ENCODE measurements at regions not wholly inside any gene's neighbourhood (a gene's known extent, or its start where the extent isn't known, plus 50 kb on each side); places are given as distances from the start of the nearest gene placed in this dataset.

DNA sequence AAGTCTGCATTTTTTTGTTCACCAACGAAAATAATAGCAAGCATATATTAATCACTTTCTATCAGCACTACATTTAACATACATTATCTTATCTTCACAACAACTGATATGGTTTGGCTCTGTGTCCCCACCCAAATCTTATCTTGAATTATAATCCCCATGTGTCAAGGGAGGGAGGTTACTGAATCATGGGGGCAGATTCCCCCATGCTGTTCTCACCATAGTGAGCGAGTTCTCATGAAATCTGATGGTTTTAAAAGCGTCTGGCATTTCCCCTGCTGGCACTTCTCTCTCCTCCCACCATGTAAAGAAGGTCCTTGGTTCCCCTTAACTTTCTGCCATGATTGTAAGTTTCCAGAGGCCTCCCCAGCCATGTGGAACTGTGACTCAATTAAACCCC, 235.7 kb upstream of the RXFP2 start:
- Mint-ChIP-seq H3K4me3 (ENCODE audit: unreplicated experiment) (no peak overlapping the region), H3K4me1 (ENCODE audit: unreplicated experiment) (no peaks in the 10 kb centered on the region), H3K27me3 (ENCODE audit: unreplicated experiment) (peaks cover 11% of the 10 kb centered on the region), H3K27ac (ENCODE audit: unreplicated experiment) (no peak overlapping the region), H3K36me3 (ENCODE audit: unreplicated experiment) (no peaks in the 10 kb centered on the region), H3K9me3 (ENCODE audit: unreplicated experiment) (peaks cover 14% of the 10 kb centered on the region)
- TF ChIP-seq, protein P1, sequence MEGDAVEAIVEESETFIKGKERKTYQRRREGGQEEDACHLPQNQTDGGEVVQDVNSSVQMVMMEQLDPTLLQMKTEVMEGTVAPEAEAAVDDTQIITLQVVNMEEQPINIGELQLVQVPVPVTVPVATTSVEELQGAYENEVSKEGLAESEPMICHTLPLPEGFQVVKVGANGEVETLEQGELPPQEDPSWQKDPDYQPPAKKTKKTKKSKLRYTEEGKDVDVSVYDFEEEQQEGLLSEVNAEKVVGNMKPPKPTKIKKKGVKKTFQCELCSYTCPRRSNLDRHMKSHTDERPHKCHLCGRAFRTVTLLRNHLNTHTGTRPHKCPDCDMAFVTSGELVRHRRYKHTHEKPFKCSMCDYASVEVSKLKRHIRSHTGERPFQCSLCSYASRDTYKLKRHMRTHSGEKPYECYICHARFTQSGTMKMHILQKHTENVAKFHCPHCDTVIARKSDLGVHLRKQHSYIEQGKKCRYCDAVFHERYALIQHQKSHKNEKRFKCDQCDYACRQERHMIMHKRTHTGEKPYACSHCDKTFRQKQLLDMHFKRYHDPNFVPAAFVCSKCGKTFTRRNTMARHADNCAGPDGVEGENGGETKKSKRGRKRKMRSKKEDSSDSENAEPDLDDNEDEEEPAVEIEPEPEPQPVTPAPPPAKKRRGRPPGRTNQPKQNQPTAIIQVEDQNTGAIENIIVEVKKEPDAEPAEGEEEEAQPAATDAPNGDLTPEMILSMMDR (IDR thresholded peaks at IDR 0.05), result no peak
- no peak for DNase-seq (ENCODE audit: extremely low spot score, unreplicated experiment)

DNA sequence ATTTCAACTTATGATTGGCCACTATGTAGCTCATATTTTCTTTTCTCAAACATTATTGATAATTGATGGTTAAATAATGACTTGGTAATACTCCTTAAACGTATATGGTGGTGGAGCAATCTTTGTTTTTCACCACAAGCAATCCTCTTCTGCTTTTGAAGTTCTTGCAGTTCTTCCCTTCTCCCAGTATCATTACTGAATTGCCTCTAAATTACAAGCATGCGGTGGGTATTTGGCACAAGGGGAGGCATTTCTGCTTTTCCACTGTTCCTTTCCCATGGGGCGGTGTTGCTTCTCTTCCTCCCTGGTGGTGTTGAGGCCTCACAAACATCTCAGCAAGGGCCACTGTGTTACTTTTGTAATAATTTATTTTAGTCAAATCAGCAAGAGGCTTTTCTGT, 234.4 kb upstream of the RXFP2 start:
- H3K4me3 Mint-ChIP-seq (ENCODE audit: unreplicated experiment), result no peak overlapping the region
- no peak overlapping the region for H3K27ac Mint-ChIP-seq (ENCODE audit: unreplicated experiment)

DNA sequence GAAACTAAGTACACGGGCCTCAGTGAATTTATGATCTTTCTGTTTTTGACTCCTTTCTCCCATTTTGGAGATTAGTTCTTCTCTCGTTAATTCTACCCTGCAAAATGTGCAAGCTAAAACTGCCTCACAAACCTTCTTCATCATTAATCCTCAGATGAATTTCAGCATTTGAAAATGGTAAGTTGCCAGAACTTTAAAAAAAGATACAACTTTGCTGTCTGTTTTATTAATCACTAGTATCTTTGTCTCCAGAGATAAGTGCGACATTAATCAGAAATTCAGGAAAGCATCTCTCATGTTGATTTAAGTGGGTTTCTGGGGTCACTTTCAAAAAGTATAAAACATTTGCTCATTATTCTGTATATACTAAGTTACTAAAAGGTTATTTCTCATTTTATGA, 227.0 kb upstream of the RXFP2 start:
- H3K9me3 Mint-ChIP-seq (ENCODE audit: unreplicated experiment), result no peaks in the 10 kb centered on the region
- H3K4me1 Mint-ChIP-seq (ENCODE audit: unreplicated experiment), result no peaks in the 10 kb centered on the region
- TF ChIP-seq, protein P1 (IDR thresholded peaks at IDR 0.05), result no peak
- H3K27me3 Mint-ChIP-seq (ENCODE audit: unreplicated experiment), result peaks cover 38% of the 10 kb centered on the region
- no peak for DNase-seq (ENCODE audit: extremely low spot score, unreplicated experiment)
- no peak overlapping the region for H3K4me3 Mint-ChIP-seq (ENCODE audit: unreplicated experiment)
- no peaks in the 10 kb centered on the region for H3K36me3 Mint-ChIP-seq (ENCODE audit: unreplicated experiment)
- H3K27ac Mint-ChIP-seq (ENCODE audit: unreplicated experiment), result no peak overlapping the region

More for the DNA sequence above, 234.4 kb upstream of the RXFP2 start:
- no peaks in the 10 kb centered on the region for H3K36me3 Mint-ChIP-seq (ENCODE audit: unreplicated experiment)
- peaks cover 13% of the 10 kb centered on the region for H3K27me3 Mint-ChIP-seq (ENCODE audit: unreplicated experiment)
- no peak for DNase-seq (ENCODE audit: extremely low spot score, unreplicated experiment)
- TF ChIP-seq, protein P1 (IDR thresholded peaks at IDR 0.05), result no peak
- H3K9me3 Mint-ChIP-seq (ENCODE audit: unreplicated experiment), result peaks cover 5% of the 10 kb centered on the region
- H3K4me1 Mint-ChIP-seq (ENCODE audit: unreplicated experiment), result no peaks in the 10 kb centered on the region

DNA sequence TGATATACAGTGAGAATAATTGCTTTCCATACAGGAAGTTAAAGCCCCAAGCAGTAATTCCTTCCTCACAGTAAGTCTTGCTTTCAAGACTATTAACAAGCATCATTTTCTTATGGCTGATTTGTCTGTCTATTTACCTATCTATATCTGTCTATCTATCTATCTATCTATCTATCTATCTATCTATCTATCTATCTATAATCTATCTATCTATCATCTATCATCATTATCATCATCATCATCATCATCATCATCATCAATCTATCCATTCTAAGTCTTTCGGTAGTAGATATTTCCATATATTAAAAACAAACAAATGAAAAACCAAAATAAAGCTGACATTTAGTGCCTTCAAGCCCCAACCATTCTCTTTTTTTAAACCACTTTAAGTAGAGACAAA, 224.4 kb upstream of the RXFP2 start:
- H3K36me3 Mint-ChIP-seq (ENCODE audit: unreplicated experiment), result no peaks in the 10 kb centered on the region
- DNase-seq (ENCODE audit: extremely low spot score, unreplicated experiment), result no peak
- TF ChIP-seq, protein P1 (IDR thresholded peaks at IDR 0.05), result no peak
- no peaks in the 10 kb centered on the region for H3K9me3 Mint-ChIP-seq (ENCODE audit: unreplicated experiment)
- peaks cover 44% of the 10 kb centered on the region for H3K27me3 Mint-ChIP-seq (ENCODE audit: unreplicated experiment)
- H3K4me1 Mint-ChIP-seq (ENCODE audit: unreplicated experiment), result no peaks in the 10 kb centered on the region
- H3K27ac Mint-ChIP-seq (ENCODE audit: unreplicated experiment), result no peak overlapping the region
- no peak overlapping the region for H3K4me3 Mint-ChIP-seq (ENCODE audit: unreplicated experiment)

DNA sequence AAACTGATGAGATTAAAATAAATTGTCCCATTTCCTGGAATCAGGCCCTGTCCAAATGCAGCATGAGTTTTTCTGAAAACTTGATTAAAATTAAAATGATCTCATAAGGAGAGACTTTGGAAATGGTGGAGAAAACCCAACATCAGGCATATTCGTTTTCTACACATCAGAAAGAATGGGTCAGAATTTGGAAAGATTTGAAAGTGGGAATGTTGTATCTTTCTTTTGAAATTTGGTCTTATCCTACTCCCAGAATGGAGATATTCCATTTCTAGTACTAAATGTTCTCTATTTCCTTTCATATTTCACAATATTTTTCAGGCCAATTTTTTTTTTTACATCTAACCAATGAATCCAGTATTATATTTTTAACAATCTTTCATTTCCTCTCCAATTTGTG, 223.9 kb upstream of the RXFP2 start:
- no peaks in the 10 kb centered on the region for H3K36me3 Mint-ChIP-seq (ENCODE audit: unreplicated experiment)
- H3K9me3 Mint-ChIP-seq (ENCODE audit: unreplicated experiment), result no peaks in the 10 kb centered on the region
- no peak overlapping the region for H3K4me3 Mint-ChIP-seq (ENCODE audit: unreplicated experiment)
- no peaks in the 10 kb centered on the region for H3K4me1 Mint-ChIP-seq (ENCODE audit: unreplicated experiment)
- no peak overlapping the region for H3K27ac Mint-ChIP-seq (ENCODE audit: unreplicated experiment)
- TF ChIP-seq, protein P1 (IDR thresholded peaks at IDR 0.05), result no peak
- peaks cover 40% of the 10 kb centered on the region for H3K27me3 Mint-ChIP-seq (ENCODE audit: unreplicated experiment)
- no peak for DNase-seq (ENCODE audit: extremely low spot score, unreplicated experiment)

All from osteocyte (in vitro differentiated cells).